Hepatic stellate cell (primary cell): ENCODE measurements at regions not wholly inside any gene's neighbourhood (a gene's known extent, or its start where the extent isn't known, plus 50 kb on each side); places are given as distances from the start of the nearest gene placed in this dataset.
"Not testable (repeated sequence)": the region's sequence is repeated elsewhere in the genome, so short reads cannot be mapped to it uniquely, and the experiment has no call there.

Experiments
- DNase-seq: peaks from one replicate; pipeline ENCODE4 v3.0.0; 2011; ENCODE audit warnings: low spot score

DNA sequence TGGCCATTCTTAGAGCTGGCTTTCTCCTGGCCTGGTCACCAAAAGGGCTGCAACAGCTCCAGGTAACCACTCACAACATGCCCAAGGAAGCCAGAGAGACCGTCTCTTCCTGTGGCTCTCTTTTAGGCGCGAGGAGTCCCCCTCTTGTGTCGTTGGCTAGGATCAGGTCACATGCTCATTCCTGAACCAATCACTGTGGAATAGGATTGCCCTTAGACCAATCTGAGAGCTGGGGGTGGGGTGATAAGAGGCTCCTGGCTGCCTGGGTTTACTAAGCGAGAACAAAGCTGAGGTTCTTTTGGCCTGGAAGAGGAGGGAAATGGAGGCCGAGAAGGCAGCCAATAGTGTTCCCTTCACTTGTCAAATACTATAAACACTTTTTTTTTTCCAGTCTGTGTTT is 452.1 kb upstream of the PROX1 start:
- DNase-seq = no peak

DNA sequence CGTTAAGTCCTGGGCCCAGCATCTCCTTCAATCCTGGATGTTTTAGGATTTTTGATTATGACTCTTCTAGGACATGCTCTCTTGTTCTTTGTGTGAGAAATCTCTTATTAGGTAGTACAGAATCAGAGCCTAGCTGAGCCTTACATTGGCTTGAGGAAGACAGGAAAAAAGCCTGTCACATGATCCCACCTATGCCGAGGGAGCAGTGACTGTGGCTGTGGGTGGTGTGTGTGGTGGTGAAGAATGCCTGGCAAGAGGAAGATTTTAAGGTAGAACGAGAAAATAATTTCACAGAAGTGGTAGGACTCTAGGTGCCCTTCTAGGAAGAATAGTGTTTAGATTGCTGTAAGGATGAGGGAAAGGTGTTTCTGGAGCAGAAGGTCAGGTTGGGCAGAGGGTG is 449.5 kb upstream of the PROX1 start:
- no peak for DNase-seq

GRCh38 chr1:213539464-213539863 is 448.3 kb upstream of the PROX1 start:
- no peak for DNase-seq

- no peak for DNase-seq
Observed at GRCh38 chr1:213541641-213542040, 446.1 kb upstream of the PROX1 start.

GRCh38 chr1:213545181-213545580 is 442.6 kb upstream of the PROX1 start:
- DNase-seq = not testable (repeated sequence)

- no peak for DNase-seq
Observed at GRCh38 chr1:213549982-213550381, 437.8 kb upstream of the PROX1 start.

GRCh38 chr1:213550804-213551203 is 437.0 kb upstream of the PROX1 start:
- no peak for DNase-seq

GRCh38 chr1:213552045-213552444 is 435.7 kb upstream of the PROX1 start:
- no peak for DNase-seq

DNA sequence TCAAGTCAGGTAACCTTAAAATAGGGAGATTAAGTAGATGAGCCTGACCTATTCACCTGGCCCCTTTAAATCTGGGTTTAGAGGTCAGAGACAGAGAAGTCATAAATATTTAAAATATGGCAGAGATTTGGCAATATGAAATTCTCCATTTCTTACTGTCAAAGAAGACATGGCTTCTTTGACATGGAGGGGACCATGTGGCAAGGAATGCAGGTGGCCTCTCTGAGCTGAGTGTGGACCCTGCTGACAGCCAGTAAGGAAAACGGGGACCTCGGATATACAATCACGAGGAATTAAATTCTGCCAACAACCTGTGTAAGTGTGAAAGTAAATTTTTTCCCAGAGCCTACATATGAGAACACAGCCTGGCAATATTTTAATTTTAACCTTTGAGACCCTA is 427.5 kb upstream of the PROX1 start:
- DNase-seq = no peak

- DNase-seq = no peak
Observed at GRCh38 chr1:213561870-213562269, 425.9 kb upstream of the PROX1 start.

DNA sequence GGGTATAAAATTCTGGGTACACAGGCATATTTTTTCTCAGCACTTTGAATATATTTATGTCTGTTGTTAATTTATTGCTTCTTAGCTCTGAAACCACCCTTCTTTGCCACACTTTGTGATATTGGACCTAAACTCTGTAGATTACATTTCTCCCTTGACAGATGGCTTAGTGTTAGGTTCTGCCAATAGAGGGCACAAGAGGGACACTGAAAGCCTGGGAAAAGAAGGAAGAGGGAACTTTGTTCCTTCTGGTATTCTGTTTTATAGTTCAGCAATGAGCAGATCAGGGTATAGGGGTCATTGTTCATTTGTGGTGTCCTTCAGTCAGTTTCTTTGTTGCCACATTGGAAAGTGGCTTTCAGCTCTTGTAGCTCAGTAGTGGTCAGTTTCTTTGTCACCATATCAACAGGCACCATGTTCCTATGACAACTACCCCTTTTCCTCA is 423.5 kb upstream of the PROX1 start:
- DNase-seq = no peak

- no peak for DNase-seq
Observed at GRCh38 chr1:213568929-213569815, 418.6 kb upstream of the PROX1 start.

GRCh38 chr1:213569816-213570150 is 418.0 kb upstream of the PROX1 start:
- DNase-seq = no peak

GRCh38 chr1:213570487-213570886 is 417.3 kb upstream of the PROX1 start:
- no peak for DNase-seq

DNA sequence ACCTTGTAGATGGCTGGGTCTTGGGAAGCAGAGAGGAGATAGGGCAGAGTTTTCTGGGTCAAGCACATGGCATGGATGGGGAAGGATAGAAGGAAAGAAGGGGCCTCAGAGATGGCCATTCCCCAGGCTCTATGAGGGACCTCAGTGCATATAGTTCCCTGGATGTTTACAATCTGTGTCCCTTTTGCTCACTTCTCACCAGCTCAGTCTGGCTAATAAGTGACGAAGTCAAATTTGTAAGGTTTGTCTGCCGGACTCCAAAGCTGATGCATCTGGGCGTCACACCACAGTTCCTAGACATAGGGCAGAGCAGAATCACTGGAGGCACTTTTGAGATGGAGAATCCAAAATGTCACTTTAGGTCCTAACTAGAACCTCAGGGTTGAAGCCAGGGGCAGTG is 416.4 kb upstream of the PROX1 start:
- DNase-seq = no peak

GRCh38 chr1:213571843-213572242 is 415.9 kb upstream of the PROX1 start:
- DNase-seq = no peak

DNA sequence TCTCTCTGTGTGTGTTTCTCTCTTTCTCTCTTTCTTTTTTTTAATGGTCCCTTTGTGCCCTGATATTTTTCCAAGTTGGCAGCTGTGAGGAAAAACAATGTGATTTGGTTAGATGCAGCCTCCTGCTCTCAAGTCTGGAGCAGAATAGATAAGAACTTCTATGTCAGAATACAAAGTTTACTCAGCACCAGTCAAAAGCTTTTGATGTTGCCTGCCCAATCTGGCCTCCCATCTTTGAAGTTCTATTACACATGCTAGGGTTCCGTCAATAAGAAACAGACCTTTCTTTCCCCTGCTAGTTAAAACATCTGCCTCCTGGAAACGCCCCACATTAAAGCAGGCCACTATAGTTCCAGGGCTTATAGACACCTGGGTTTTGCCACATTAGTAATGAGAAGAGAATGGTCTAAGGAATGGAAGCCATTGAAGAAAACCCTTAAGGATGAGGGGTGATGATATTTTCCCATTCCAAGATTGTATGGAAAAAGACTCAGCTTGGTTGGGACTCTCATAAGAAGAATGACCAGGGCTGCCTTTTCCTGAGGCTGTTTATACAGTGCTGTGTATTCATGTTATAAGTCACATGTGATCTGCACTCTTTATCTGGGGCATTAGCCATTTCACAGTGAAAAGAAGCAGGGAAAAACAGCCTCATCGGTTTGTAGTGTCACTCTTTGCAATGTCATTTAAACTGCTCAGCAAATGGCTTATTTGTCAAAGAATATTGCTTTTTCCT is 414.7 kb upstream of the PROX1 start:
- no peak for DNase-seq

- no peak for DNase-seq
Observed at GRCh38 chr1:213573648-213574009, 414.1 kb upstream of the PROX1 start.

- no peak for DNase-seq
Observed at GRCh38 chr1:213582976-213583567, 404.7 kb upstream of the PROX1 start.

GRCh38 chr1:213584272-213584671 is 403.5 kb upstream of the PROX1 start:
- DNase-seq = no peak

- DNase-seq = no peak
Observed at GRCh38 chr1:213585402-213585801, 402.4 kb upstream of the PROX1 start.

GRCh38 chr1:213585959-213586586 is 401.7 kb upstream of the PROX1 start:
- no peak for DNase-seq

- no peak for DNase-seq
Observed at GRCh38 chr1:213586587-213586972, 401.2 kb upstream of the PROX1 start.
